ENCODE measurements at regions not wholly inside any gene's neighbourhood (a gene's known extent, or its start where the extent isn't known, plus 50 kb on each side); places are given as distances from the start of the nearest gene placed in this dataset.

DNA sequence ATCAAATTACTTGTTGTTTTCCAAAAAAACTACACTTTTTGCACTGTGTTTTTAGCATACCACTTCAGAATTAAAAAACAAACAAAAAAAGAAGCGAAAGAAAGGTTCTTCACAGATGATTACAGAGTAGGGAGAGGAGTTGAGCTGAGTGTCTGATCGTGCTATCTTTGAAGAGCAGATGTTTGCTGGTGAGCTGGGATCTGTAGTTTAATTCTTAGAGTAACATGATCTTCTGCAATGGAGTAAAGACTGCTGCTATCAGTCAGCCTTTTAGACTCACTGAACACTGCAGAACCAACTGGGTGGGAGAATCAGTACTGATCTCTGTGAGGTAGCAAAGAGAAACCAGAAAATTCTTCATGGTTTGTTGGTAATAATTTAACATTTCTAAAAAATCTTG, 1197.8 kb upstream of the SORCS1 start:
- Histone ChIP-seq H2AFZ (ENCODE audit: low read depth, low read length, poor library complexity, severe bottlenecking) (no peak overlapping the region), H3K27me3 (ENCODE audit: insufficient read depth, low read length) (no peaks in the 10 kb centered on the region), H3K36me3 (ENCODE audit: control insufficient read depth in 1 of 2, insufficient read depth in 2 of 2, low read length in 2 of 2) (no peaks in the 10 kb centered on the region), H3K27ac (ENCODE audit: low read depth, low read length) (no peak overlapping the region), H4K20me1 (ENCODE audit: insufficient read depth) (no peaks in the 10 kb centered on the region), H3K9me2 (ENCODE audit: insufficient read depth) (no peaks in the 10 kb centered on the region), H3K79me2 (ENCODE audit: insufficient read depth, low read length) (no peaks in the 10 kb centered on the region), H3K9me3 (ENCODE audit: control insufficient read depth in 1 of 2, insufficient read depth in 1 of 2, low read depth in 1 of 2, low read length in 2 of 2) (peaks cover 26 to 40% of the 10 kb centered on the region in 2 experiments; a peak in 3 of 4 replicates), H3K4me1 (ENCODE audit: control insufficient read depth in 1 of 2, insufficient read depth in 2 of 2, low read length in 2 of 2) (no peaks in the 10 kb centered on the region), H3K9ac (ENCODE audit: low read length) (no peak overlapping the region), H3K4me2 (ENCODE audit: low read length) (no peak overlapping the region), H3K4me3 (replicated peaks in 1 of 2; ENCODE audit: low read depth in 1 of 2, low read length in 2 of 2) (no peak overlapping the region)
- no peak for DNase-seq (ENCODE audit: low read depth, low spot score)
- no peak for TF ChIP-seq FOSL1 (IDR thresholded peaks at IDR 0.05; ENCODE audit: low read depth)
- TF ChIP-seq YY1 (IDR thresholded peaks at IDR 0.05; ENCODE audit: extremely low read depth, insufficient replicate concordance, low read depth, low read length): no peak
- no peak for TF ChIP-seq RAD21 (IDR thresholded peaks at IDR 0.05; ENCODE audit: low read depth)
- TF ChIP-seq POLR2A (IDR thresholded peaks at IDR 0.05; ENCODE audit: borderline replicate concordance, extremely low read depth, insufficient read depth, insufficient read length): no peak
- TF ChIP-seq, protein P1, sequence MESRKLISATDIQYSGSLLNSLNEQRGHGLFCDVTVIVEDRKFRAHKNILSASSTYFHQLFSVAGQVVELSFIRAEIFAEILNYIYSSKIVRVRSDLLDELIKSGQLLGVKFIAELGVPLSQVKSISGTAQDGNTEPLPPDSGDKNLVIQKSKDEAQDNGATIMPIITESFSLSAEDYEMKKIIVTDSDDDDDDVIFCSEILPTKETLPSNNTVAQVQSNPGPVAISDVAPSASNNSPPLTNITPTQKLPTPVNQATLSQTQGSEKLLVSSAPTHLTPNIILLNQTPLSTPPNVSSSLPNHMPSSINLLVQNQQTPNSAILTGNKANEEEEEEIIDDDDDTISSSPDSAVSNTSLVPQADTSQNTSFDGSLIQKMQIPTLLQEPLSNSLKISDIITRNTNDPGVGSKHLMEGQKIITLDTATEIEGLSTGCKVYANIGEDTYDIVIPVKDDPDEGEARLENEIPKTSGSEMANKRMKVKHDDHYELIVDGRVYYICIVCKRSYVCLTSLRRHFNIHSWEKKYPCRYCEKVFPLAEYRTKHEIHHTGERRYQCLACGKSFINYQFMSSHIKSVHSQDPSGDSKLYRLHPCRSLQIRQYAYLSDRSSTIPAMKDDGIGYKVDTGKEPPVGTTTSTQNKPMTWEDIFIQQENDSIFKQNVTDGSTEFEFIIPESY (IDR thresholded peaks at IDR 0.05; ENCODE audit: extremely low read depth, insufficient replicate concordance, low read length): no peak
- TF ChIP-seq SP1 (IDR thresholded peaks at IDR 0.05; ENCODE audit: low read depth): no peak
- ChIA-PET RAD21 (ENCODE audit: low non-redundant PET in 1 of 2, low total read pairs in 2 of 2, uncharacterized antibody in 2 of 2, unreplicated experiment in 2 of 2) (no interaction called here), CTCF (no interaction called here), POLR2A (no interaction called here)
- no peak for ATAC-seq
- BruUV-seq (replicated peaks): no TSS peak
- intact Hi-C loops (cut with micrococcal nuclease): no loop called here

DNA sequence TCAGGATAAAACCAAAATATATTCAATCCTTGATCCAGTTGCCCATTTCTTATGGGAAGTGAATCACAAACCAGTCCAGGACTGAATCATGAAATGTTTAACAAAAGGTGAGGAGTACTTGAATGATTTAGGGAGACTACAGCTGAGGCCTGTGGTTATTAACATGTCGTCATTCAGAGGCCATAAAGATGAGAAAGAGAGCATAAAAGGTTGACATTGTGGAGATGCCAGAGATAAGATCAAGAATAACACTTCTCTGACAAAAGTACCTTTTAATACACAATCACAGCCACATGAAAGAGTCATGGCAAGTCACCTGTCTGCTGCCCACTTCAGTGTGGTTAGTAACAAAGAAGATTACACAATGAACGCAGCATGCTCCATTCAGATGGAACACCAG, 1195.7 kb upstream of the SORCS1 start:
- intact Hi-C loops (cut with micrococcal nuclease): no loop called here
- Histone ChIP-seq H3K79me2 (ENCODE audit: insufficient read depth, low read length) (no peaks in the 10 kb centered on the region), H3K9ac (ENCODE audit: low read length) (no peak overlapping the region), H4K20me1 (ENCODE audit: insufficient read depth) (no peaks in the 10 kb centered on the region), H3K9me2 (ENCODE audit: insufficient read depth) (no peaks in the 10 kb centered on the region), H3K27me3 (ENCODE audit: insufficient read depth, low read length) (no peaks in the 10 kb centered on the region), H2AFZ (ENCODE audit: low read depth, low read length, poor library complexity, severe bottlenecking) (no peak overlapping the region), H3K36me3 (ENCODE audit: control insufficient read depth in 1 of 2, insufficient read depth in 2 of 2, low read length in 2 of 2) (no peaks in the 10 kb centered on the region), H3K9me3 (ENCODE audit: control insufficient read depth in 1 of 2, insufficient read depth in 1 of 2, low read depth in 1 of 2, low read length in 2 of 2) (peaks cover 24 to 30% of the 10 kb centered on the region in 2 experiments; a peak in 2 of 4 replicates), H3K27ac (ENCODE audit: low read depth, low read length) (no peak overlapping the region), H3K4me1 (ENCODE audit: control insufficient read depth in 1 of 2, insufficient read depth in 2 of 2, low read length in 2 of 2) (no peaks in the 10 kb centered on the region), H3K4me2 (ENCODE audit: low read length) (no peak overlapping the region), H3K4me3 (replicated peaks in 1 of 2; ENCODE audit: low read depth in 1 of 2, low read length in 2 of 2) (no peak overlapping the region)
- no TSS peak for BruUV-seq (replicated peaks)
- DNase-seq (ENCODE audit: low read depth, low spot score) (no peak), ATAC-seq (no peak)
- RAD21 ChIA-PET (ENCODE audit: low non-redundant PET in 1 of 2, low total read pairs in 2 of 2, uncharacterized antibody in 2 of 2, unreplicated experiment in 2 of 2): no interaction called here
- CTCF ChIA-PET: no interaction called here
- TF ChIP-seq EZH2phosphoT487 (IDR thresholded peaks at IDR 0.05; ENCODE audit: borderline replicate concordance) (no peak), POLR2A (IDR thresholded peaks at IDR 0.05; ENCODE audit: borderline replicate concordance, extremely low read depth, insufficient read depth, insufficient read length) (no peak), ELF1 (IDR thresholded peaks at IDR 0.05; ENCODE audit: borderline replicate concordance, low read depth) (no peak), CBX3 (IDR thresholded peaks at IDR 0.05; ENCODE audit: low read depth) (no peak), ZFX (IDR thresholded peaks at IDR 0.05) (no peak), EZH2 (IDR thresholded peaks at IDR 0.05) (no peak), POLR2AphosphoS5 (IDR thresholded peaks at IDR 0.05; ENCODE audit: low read depth, low read length) (no peak), TCF7L2 (IDR thresholded peaks at IDR 0.05; ENCODE audit: borderline replicate concordance, extremely low read depth, insufficient read depth, insufficient read length) (no peak), SRF (IDR thresholded peaks at IDR 0.05; ENCODE audit: low read depth) (no peak), SP1 (IDR thresholded peaks at IDR 0.05; ENCODE audit: low read depth) (no peak), RAD21 (IDR thresholded peaks at IDR 0.05; ENCODE audit: low read depth) (no peak)
- TF ChIP-seq, protein P1 (IDR thresholded peaks at IDR 0.05; ENCODE audit: extremely low read depth, insufficient replicate concordance, low read length): no peak
- TF ChIP-seq, protein P2, sequence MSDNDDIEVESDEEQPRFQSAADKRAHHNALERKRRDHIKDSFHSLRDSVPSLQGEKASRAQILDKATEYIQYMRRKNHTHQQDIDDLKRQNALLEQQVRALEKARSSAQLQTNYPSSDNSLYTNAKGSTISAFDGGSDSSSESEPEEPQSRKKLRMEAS (IDR thresholded peaks at IDR 0.05): no peak
- POLR2A ChIA-PET: no interaction called here

Measured in HCT116 (cell line).